ENCODE measurements at regions not wholly inside any gene's neighbourhood (a gene's known extent, or its start where the extent isn't known, plus 50 kb on each side); places are given as distances from the start of the nearest gene placed in this dataset.

GRCh38 chr2:21910832-21911507 is 787.2 kb downstream of the TDRD15 start:
- Histone ChIP-seq H3K9me3 (peaks cover 0 to 5% (median 0%) of the 10 kb centered on the region in 4 donors), H3K36me3 (no peaks in the 10 kb centered on the region), H3K4me1 (no peaks in the 10 kb centered on the region), H3K27me3 (no peaks in the 10 kb centered on the region), H3K4me3 (no peak overlapping the region), H3K27ac (no peak overlapping the region)
- WGBS, 5 donors: 74 to 88% (median 82%) methylated on average over 6 of the region's 6 CpGs
- TF ChIP-seq POLR2A (IDR thresholded peaks at IDR 0.05) (no peak), CTCF (IDR thresholded peaks at IDR 0.05) (no peak), EP300 (IDR thresholded peaks at IDR 0.05) (no peak), POLR2AphosphoS5 (IDR thresholded peaks at IDR 0.05) (no peak)
- no peak for DNase-seq
- intact Hi-C loops (cut with DNase I; ENCODE audit: low total_unique reads): no loop called here

DNA sequence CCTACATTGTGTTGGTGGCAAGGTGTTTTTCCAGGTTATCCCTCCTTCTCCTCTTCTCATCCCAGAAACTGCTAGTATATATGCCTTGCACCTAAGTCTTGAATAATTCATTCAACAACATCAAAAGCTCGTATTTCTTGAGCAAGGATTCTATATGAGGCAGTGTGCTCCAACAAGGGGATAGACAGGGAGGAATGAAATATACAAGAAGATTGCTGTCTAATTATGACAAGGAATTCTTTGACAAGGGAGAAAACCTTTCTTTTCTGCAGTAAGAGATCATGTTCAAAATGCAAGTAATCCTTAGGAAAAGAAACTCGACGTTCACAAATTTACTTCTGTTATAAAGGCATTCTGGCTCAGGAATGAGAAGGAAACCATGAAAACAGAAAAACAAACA is 788.6 kb downstream of the TDRD15 start:
- Histone ChIP-seq H3K9me3 (peaks cover 0 to 5% (median 0%) of the 10 kb centered on the region in 4 donors), H3K27me3 (no peaks in the 10 kb centered on the region), H3K36me3 (no peaks in the 10 kb centered on the region), H3K4me3 (no peak overlapping the region), H3K27ac (no peak overlapping the region), H3K4me1 (no peaks in the 10 kb centered on the region)
- 72 to 85% (median 77%) methylated on average over 3 of the region's 3 CpGs for WGBS, 5 donors
- DNase-seq: no peak
- no peak for TF ChIP-seq POLR2AphosphoS5 (IDR thresholded peaks at IDR 0.05)
- intact Hi-C loops (cut with DNase I; ENCODE audit: low total_unique reads): no loop called here

GRCh38 chr2:21915201-21915600 is 791.4 kb downstream of the TDRD15 start:
- Histone ChIP-seq H3K9me3 (no peaks in the 10 kb centered on the region), H3K36me3 (no peaks in the 10 kb centered on the region), H3K27me3 (no peaks in the 10 kb centered on the region), H3K27ac (no peak overlapping the region), H3K4me3 (no peak overlapping the region), H3K4me1 (no peaks in the 10 kb centered on the region)
- intact Hi-C loops (cut with DNase I; ENCODE audit: low total_unique reads): no loop called here
- TF ChIP-seq POLR2AphosphoS5 (IDR thresholded peaks at IDR 0.05) (no peak), CTCF (IDR thresholded peaks at IDR 0.05) (no peak), EP300 (IDR thresholded peaks at IDR 0.05) (no peak), POLR2A (IDR thresholded peaks at IDR 0.05) (no peak)
- 50 to 90% (median 81%) methylated on average over 1 of the region's 1 CpG for WGBS, 5 donors
- no peak for DNase-seq

DNA sequence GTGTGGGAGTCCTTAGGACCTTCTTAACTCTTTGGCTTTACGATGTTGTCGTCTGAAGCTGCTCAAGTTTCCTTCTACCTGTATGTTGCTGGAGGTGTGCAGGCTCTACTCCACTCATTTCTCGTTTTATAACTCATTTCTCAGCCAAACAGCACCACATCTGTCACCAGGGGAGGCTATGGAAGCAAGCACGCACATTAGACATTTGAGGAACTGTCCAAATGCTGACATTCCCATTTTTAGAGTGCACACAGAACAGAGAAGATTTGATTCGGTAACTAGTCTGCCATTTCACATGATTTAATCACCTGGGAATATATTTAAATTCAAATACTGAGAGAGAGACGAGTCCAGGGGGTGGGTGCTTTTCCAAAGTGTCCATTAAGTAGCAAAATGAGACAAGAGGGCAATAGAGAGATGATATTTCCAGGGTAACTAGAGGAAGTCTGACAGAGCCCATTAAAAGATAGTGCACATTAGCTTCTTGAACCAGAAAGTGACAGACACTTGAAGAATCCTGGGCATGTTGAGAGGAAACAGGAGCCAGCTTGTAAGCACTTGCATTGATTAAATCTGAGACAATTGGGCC is 793.3 kb downstream of the TDRD15 start:
- Histone ChIP-seq H3K36me3 (no peaks in the 10 kb centered on the region), H3K27ac (no peak overlapping the region), H3K4me1 (no peaks in the 10 kb centered on the region), H3K4me3 (no peak overlapping the region), H3K9me3 (no peaks in the 10 kb centered on the region), H3K27me3 (no peaks in the 10 kb centered on the region)
- no peak for TF ChIP-seq EP300 (IDR thresholded peaks at IDR 0.05)
- no peak for TF ChIP-seq POLR2A (IDR thresholded peaks at IDR 0.05)
- TF ChIP-seq CTCF (IDR thresholded peaks at IDR 0.05): no peak
- TF ChIP-seq POLR2AphosphoS5 (IDR thresholded peaks at IDR 0.05): no peak
- DNase-seq: peak in 1 of 2 donors; percentile 45
- WGBS, 5 donors: 43 to 52% (median 45%) methylated on average over 6 of the region's 6 CpGs
- intact Hi-C loops (cut with DNase I; ENCODE audit: low total_unique reads): no loop called here

- TF ChIP-seq POLR2A (IDR thresholded peaks at IDR 0.05) (no peak), POLR2AphosphoS5 (IDR thresholded peaks at IDR 0.05) (no peak), CTCF (IDR thresholded peaks at IDR 0.05) (no peak), EP300 (IDR thresholded peaks at IDR 0.05) (no peak)
- Histone ChIP-seq H3K27me3 (no peaks in the 10 kb centered on the region), H3K36me3 (no peaks in the 10 kb centered on the region), H3K4me3 (no peak overlapping the region), H3K9me3 (peaks cover 0 to 19% (median 10%) of the 10 kb centered on the region in 4 donors), H3K4me1 (no peaks in the 10 kb centered on the region), H3K27ac (no peak overlapping the region)
- intact Hi-C loops (cut with DNase I; ENCODE audit: low total_unique reads): no loop called here
- 67 to 81% (median 72%) methylated on average over 4 of the region's 4 CpGs for WGBS, 5 donors
- DNase-seq: no peak
These were observed 797.0 kb downstream of the TDRD15 start for GRCh38 chr2:21920721-21921120.
